HCT116 (cell line): ENCODE measurements at regions not wholly inside any gene's neighbourhood (a gene's known extent, or its start where the extent isn't known, plus 50 kb on each side); places are given as distances from the start of the nearest gene placed in this dataset.

ENCODE experiments used
- ATAC-seq: fragments of 200-7000 bp; cut with Tn5 transposase; 2 replicates; pipeline ENCODE4 v1.9.1; 2020; ENCODE audit warnings: mild to moderate bottlenecking, moderate library complexity
- BruUV-seq: library from RNA; stranded (reverse); fragments of 400-500 nt; replicated peaks from 2 replicates; lab custom pipeline; 2021; lab: Mats Ljungman, UMichigan
- CTCF ChIA-PET: fragments of 300-600 bp; sonication (Branson Sonifier 250); formaldehyde crosslinking; loops from one replicate; lab custom pipeline; 2021; ENCODE audit warnings: antibody characterized with exemption; lab: Charles Lee
- POLR2A ChIA-PET: fragments of 300-600, 350-600 bp; sonication (Branson Sonifier 250); formaldehyde crosslinking; loops from one replicate; lab custom pipeline; 2021; ENCODE audit warnings: antibody characterized with exemption; lab: Charles Lee
- RAD21 ChIA-PET, 2 experiments: fragments of 300-600 bp; sonication (Branson Sonifier 250); formaldehyde crosslinking; loops; one replicate each; lab custom pipeline; 2023; ENCODE audit warnings: low total read pairs in 2 of 2; ENCODE audit not compliant: uncharacterized antibody in 2 of 2, unreplicated experiment in 2 of 2, low non-redundant PET in 1 of 2; lab: Charles Lee
- DNase-seq: peaks from one replicate; pipeline ENCODE4 v3.0.0-alpha.2; 2010; ENCODE audit warnings: low read depth, low spot score
- H2AFZ ChIP-seq: fragments of 200-600 bp; shearing (Covaris generic), sonication (generic); 2 replicates; pipeline ENCODE4 v1.6.1; 2017; ENCODE audit warnings: low read depth, mixed run types, mixed read lengths, antibody characterized with exemption, low read length; ENCODE audit not compliant: poor library complexity, severe bottlenecking
- H3K27ac ChIP-seq: 2 replicates; pipeline ENCODE4 v1.5.1; 2012; ENCODE audit warnings: low read depth, low read length
- H3K27me3 ChIP-seq: fragments of 200-600 bp; sonication (generic); 2 replicates; pipeline ENCODE4 v1.6.1; 2016; ENCODE audit warnings: mixed run types, low read length, mixed read lengths; ENCODE audit not compliant: insufficient read depth
- H3K36me3 ChIP-seq, 2 experiments: fragments of 200-500 bp in 1 of 2; fragments of 200-600 bp in 1 of 2; sonication (Bioruptor generic) in 1 of 2; sonication (generic) in 1 of 2; 2 replicates each; pipeline versions ENCODE4 v1.5.1 to v1.6.1; 2014 to 2016; ENCODE audit warnings: low read length in 2 of 2, inconsistent platforms in 1 of 2, mixed read lengths in 1 of 2, mixed run types in 1 of 2; ENCODE audit not compliant: insufficient read depth in 2 of 2, control insufficient read depth in 1 of 2
- H3K4me1 ChIP-seq, 2 experiments: fragments of 200-600 bp in 1 of 2; sonication (generic) in 1 of 2; 2 replicates each; pipeline versions ENCODE4 v1.5.1 to v1.6.1; 2012 to 2017; ENCODE audit warnings: low read length in 2 of 2, inconsistent platforms in 1 of 2, mild to moderate bottlenecking in 1 of 2, mixed read lengths in 1 of 2, mixed run types in 1 of 2, moderate library complexity in 1 of 2; ENCODE audit not compliant: insufficient read depth in 2 of 2, control insufficient read depth in 1 of 2
- H3K4me2 ChIP-seq: fragments of 200-600 bp; sonication (generic); 2 replicates; pipeline ENCODE4 v1.6.1; 2017; ENCODE audit warnings: mixed run types, low read length, mixed read lengths
- H3K4me3 ChIP-seq, 2 experiments: fragments of 200-600 bp in 1 of 2; sonication (generic) in 1 of 2; replicated peaks in 1 of 2; 2 replicates each; pipeline ENCODE4 v1.5.1; 2011 to 2016; ENCODE audit warnings: low read length in 2 of 2, control low read depth in 1 of 2, low read depth in 1 of 2, mild to moderate bottlenecking in 1 of 2, mixed read lengths in 1 of 2, mixed run types in 1 of 2
- H3K79me2 ChIP-seq: fragments of 200-600 bp; sonication (generic); 2 replicates; pipeline ENCODE4 v1.6.1; 2017; ENCODE audit warnings: mild to moderate bottlenecking, mixed run types, low read length, moderate library complexity, mixed read lengths; ENCODE audit not compliant: insufficient read depth
- H3K9ac ChIP-seq: fragments of 200-600 bp; sonication (generic); 2 replicates; pipeline ENCODE4 v1.6.1; 2016; ENCODE audit warnings: low read length, mixed read lengths
- H3K9me2 ChIP-seq: fragments of 200-600 bp; sonication (generic), shearing (Covaris generic); 2 replicates; pipeline ENCODE4 v1.6.1; 2017; ENCODE audit warnings: mixed run types, mild to moderate bottlenecking, moderate library complexity; ENCODE audit not compliant: insufficient read depth
- H3K9me3 ChIP-seq, 2 experiments: fragments of 200-500 bp in 1 of 2; fragments of 200-600 bp in 1 of 2; sonication (Bioruptor generic) in 1 of 2; sonication (generic) in 1 of 2; 2 replicates each; pipeline ENCODE4 v1.6.1; 2014 to 2017; ENCODE audit warnings: low read length in 2 of 2, mixed read lengths in 2 of 2, inconsistent platforms in 1 of 2, low read depth in 1 of 2, mild to moderate bottlenecking in 1 of 2, mixed run types in 1 of 2, moderate library complexity in 1 of 2; ENCODE audit not compliant: control insufficient read depth in 1 of 2, insufficient read depth in 1 of 2
- H4K20me1 ChIP-seq: fragments of 200-600 bp; sonication (generic), shearing (Covaris generic); 2 replicates; pipeline ENCODE4 v1.6.1; 2017; ENCODE audit warnings: mixed run types, mild to moderate bottlenecking, moderate library complexity; ENCODE audit not compliant: insufficient read depth
- CBX3 ChIP-seq: IDR thresholded peaks from 2 replicates; pipeline ENCODE4 v1.6.1; 2012; ENCODE audit warnings: low read depth
- EGR1 ChIP-seq: IDR thresholded peaks from 2 replicates; pipeline ENCODE4 v1.6.1; 2012; ENCODE audit warnings: low read depth
- EZH2 ChIP-seq: fragments of 200-600 bp; sonication (generic); IDR thresholded peaks from 2 replicates; pipeline ENCODE4 v1.6.1; 2017; ENCODE audit warnings: antibody characterized with exemption, mixed run types
- EZH2phosphoT487 ChIP-seq: fragments of 200-600 bp; IDR thresholded peaks from 2 replicates; pipeline ENCODE4 v1.6.1; 2018; ENCODE audit warnings: antibody characterized with exemption, borderline replicate concordance
- SIN3A ChIP-seq: IDR thresholded peaks from 2 replicates; pipeline ENCODE4 v1.6.1; 2012; ENCODE audit warnings: low read depth
- SP1 ChIP-seq: IDR thresholded peaks from 2 replicates; pipeline ENCODE4 v1.6.1; 2012; ENCODE audit warnings: low read depth
- YY1 ChIP-seq: IDR thresholded peaks from 2 replicates; pipeline ENCODE4 v1.6.1; 2011; ENCODE audit warnings: low read length, low read depth, moderate library complexity, mild to moderate bottlenecking; ENCODE audit not compliant: insufficient replicate concordance; ENCODE audit errors: extremely low read depth
- ZBTB33 ChIP-seq: IDR thresholded peaks from 2 replicates; pipeline ENCODE4 v1.6.1; 2011; ENCODE audit warnings: mild to moderate bottlenecking, low read length, moderate library complexity; ENCODE audit not compliant: insufficient replicate concordance; ENCODE audit errors: extremely low read depth
- intact Hi-C: fragments of 100-400 bp; cut with micrococcal nuclease; formaldehyde crosslinking; loops from 2 replicates; pipeline ENCODE4 v1.10.0; 2022
- TF ChIP-seq, protein P1 (sequence below): IDR thresholded peaks from 2 replicates; pipeline ENCODE4 v1.6.1; 2012; ENCODE audit warnings: low read depth
- TF ChIP-seq, protein P2 (sequence below): IDR thresholded peaks from 2 replicates; pipeline ENCODE4 v1.6.1; 2012

DNA sequence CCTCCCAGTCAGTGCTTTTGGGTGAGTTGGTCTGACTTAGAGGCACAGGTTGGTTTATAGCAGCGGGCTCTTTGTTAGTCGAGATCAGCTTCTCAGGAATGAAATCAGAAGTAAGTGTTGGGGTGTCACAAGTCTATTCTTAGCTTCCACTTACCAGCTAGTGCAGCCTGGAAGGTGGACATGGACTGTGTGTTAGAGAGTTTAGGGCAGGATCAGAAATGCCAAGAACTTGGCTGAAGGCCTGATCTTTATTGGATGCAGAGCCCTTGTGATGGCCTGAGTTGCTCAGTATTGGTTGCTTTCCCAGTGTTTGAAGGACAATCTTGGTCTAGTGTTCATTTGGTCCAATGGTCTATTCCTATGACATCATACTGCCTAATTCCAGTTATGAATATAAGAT, 377.0 kb upstream of the USP24 start:
- intact Hi-C loops: no loop called here
- BruUV-seq: no TSS peak
- POLR2A ChIA-PET: no interaction called here

More for the DNA sequence above, 377.0 kb upstream of the USP24 start:
- H3K27ac ChIP-seq: no peak overlapping the region
- no peak overlapping the region for H3K4me3 ChIP-seq
- no peaks in the 10 kb centered on the region for H3K36me3 ChIP-seq
- H3K27me3 ChIP-seq: no peaks in the 10 kb centered on the region
- no peak overlapping the region for H3K4me2 ChIP-seq
- ATAC-seq (no peak), DNase-seq (no peak)
- H3K9me2 ChIP-seq: no peaks in the 10 kb centered on the region
- H3K4me1 ChIP-seq: no peaks in the 10 kb centered on the region
- H2AFZ ChIP-seq: no peak overlapping the region
- TF ChIP-seq SP1: no peak
- TF ChIP-seq SIN3A: no peak
- TF ChIP-seq, protein P1, sequence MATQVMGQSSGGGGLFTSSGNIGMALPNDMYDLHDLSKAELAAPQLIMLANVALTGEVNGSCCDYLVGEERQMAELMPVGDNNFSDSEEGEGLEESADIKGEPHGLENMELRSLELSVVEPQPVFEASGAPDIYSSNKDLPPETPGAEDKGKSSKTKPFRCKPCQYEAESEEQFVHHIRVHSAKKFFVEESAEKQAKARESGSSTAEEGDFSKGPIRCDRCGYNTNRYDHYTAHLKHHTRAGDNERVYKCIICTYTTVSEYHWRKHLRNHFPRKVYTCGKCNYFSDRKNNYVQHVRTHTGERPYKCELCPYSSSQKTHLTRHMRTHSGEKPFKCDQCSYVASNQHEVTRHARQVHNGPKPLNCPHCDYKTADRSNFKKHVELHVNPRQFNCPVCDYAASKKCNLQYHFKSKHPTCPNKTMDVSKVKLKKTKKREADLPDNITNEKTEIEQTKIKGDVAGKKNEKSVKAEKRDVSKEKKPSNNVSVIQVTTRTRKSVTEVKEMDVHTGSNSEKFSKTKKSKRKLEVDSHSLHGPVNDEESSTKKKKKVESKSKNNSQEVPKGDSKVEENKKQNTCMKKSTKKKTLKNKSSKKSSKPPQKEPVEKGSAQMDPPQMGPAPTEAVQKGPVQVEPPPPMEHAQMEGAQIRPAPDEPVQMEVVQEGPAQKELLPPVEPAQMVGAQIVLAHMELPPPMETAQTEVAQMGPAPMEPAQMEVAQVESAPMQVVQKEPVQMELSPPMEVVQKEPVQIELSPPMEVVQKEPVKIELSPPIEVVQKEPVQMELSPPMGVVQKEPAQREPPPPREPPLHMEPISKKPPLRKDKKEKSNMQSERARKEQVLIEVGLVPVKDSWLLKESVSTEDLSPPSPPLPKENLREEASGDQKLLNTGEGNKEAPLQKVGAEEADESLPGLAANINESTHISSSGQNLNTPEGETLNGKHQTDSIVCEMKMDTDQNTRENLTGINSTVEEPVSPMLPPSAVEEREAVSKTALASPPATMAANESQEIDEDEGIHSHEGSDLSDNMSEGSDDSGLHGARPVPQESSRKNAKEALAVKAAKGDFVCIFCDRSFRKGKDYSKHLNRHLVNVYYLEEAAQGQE: no peak
- TF ChIP-seq YY1: no peak
- TF ChIP-seq, protein P2, sequence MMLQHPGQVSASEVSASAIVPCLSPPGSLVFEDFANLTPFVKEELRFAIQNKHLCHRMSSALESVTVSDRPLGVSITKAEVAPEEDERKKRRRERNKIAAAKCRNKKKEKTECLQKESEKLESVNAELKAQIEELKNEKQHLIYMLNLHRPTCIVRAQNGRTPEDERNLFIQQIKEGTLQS: no peak
- no peak for TF ChIP-seq CBX3
- TF ChIP-seq EGR1: no peak
- no peak for TF ChIP-seq EZH2
- TF ChIP-seq ZBTB33: no peak
- no peak for TF ChIP-seq EZH2phosphoT487
- H3K9me3 ChIP-seq: no peaks in the 10 kb centered on the region
- RAD21 ChIA-PET: no interaction called here
- H3K9ac ChIP-seq: no peak overlapping the region
- CTCF ChIA-PET: no interaction called here
- H3K79me2 ChIP-seq: no peaks in the 10 kb centered on the region
- no peaks in the 10 kb centered on the region for H4K20me1 ChIP-seq
